Ovary (tissue), 7 donors: ENCODE measurements at regions not wholly inside any gene's neighbourhood (a gene's known extent, or its start where the extent isn't known, plus 50 kb on each side); places are given as distances from the start of the nearest gene placed in this dataset.

Source experiments
- DNase-seq, 5 donors: peaks; one replicate each; pipeline ENCODE4 v3.0.0-alpha.2; 2019 to 2020
- H3K27ac ChIP-seq, 2 donors: fragments of 200-600 bp; one replicate each; pipeline versions ENCODE4 v1.5.1 to v1.8.0; 2019 to 2022
- H3K27me3 ChIP-seq: fragments of 200-600 bp; one replicate; pipeline ENCODE4 v1.8.0; 2022
- H3K36me3 ChIP-seq: fragments of 200-600 bp; sonication (generic); one replicate; pipeline ENCODE4 v1.5.1; 2019
- H3K4me1 ChIP-seq: one replicate; pipeline ENCODE4 v1.8.1; 2013; ENCODE audit warnings: mild to moderate bottlenecking, moderate library complexity; ENCODE audit not compliant: insufficient read depth
- H3K4me3 ChIP-seq: fragments of 200-600 bp; sonication (generic); one replicate; pipeline ENCODE4 v1.5.1; 2017
- H3K9me3 ChIP-seq, 2 donors: fragments of 200-600 bp in 1 of 2; sonication (generic) in 1 of 2; one replicate each; pipeline versions ENCODE4 v1.5.1 to v1.8.1; 2013 to 2019; ENCODE audit warnings: mild to moderate bottlenecking in 1 of 2, moderate library complexity in 1 of 2
- CTCF ChIP-seq, 3 donors: fragments of 450-650 bp in 2 of 3; fragments of 200-600 bp in 1 of 3; IDR thresholded peaks; one replicate each; pipeline versions ENCODE4 v1.5.1 to v1.8.0; 2016 to 2022; ENCODE audit warnings: antibody characterized with exemption in 3 of 3, mild to moderate bottlenecking in 1 of 3
- EP300 ChIP-seq: sonication (generic); formaldehyde crosslinking; IDR thresholded peaks from one replicate; pipeline ENCODE4 v1.6.1; 2017; ENCODE audit warnings: antibody characterized with exemption
- POLR2A ChIP-seq: fragments of 450-650 bp; IDR thresholded peaks from one replicate; pipeline ENCODE4 v1.6.1; 2017; ENCODE audit warnings: antibody characterized with exemption, mild to moderate bottlenecking, moderate library complexity
- WGBS, 3 donors: extraction: QIAGEN DNeasy Blood & Tissue Kit in 1 of 3; methylation state at CpG; one replicate each; pipeline versions ENCODE4 v1.1.5 to v1.1.7; 2013 to 2017; 5-methylcytosine and 5-hydroxymethylcytosine counted together
- intact Hi-C, 4 donors: fragments of 100-400 bp; cut with DNase I; formaldehyde crosslinking; loops; one replicate each; pipeline versions ENCODE4 v1.11.0 to v1.15.1; 2022 to 2023
- donor health status: DM: no; HTN: no; CAD: no; lungs with moderate emphysema.
- donor health status: DM: no; HTN: no; CAD: no.
- donor health status: Bipolar disorder and iron deficiency.
- donor health status: DM: no; HTN: no; CAD: no.
- donor health status: DM: yes; HTN: yes; CAD: no.

- H3K27ac ChIP-seq: no peak overlapping the region
- H3K27me3 ChIP-seq: no peaks in the 10 kb centered on the region
- intact Hi-C loops: no loop called here
These were observed 137.6 kb downstream of the RBFOX3 start for GRCh38 chr17:79473111-79473875.

GRCh38 chr17:79470754-79471153 lies 140.1 kb downstream of the RBFOX3 start:
- WGBS, 3 donors: 58 to 62% (median 58%) methylated on average over 4 of the region's 4 CpGs
- intact Hi-C loops: no loop called here

More at GRCh38 chr17:79473111-79473875, 137.6 kb downstream of the RBFOX3 start:
- DNase-seq: peak in 2 of 5 donors; percentile 40 to 52
- no peaks in the 10 kb centered on the region for H3K9me3 ChIP-seq
- H3K36me3 ChIP-seq: no peaks in the 10 kb centered on the region
- H3K4me1 ChIP-seq: peaks cover 2% of the 10 kb centered on the region
- H3K4me3 ChIP-seq: no peak overlapping the region
- TF ChIP-seq EP300 (no peak), CTCF (IDR thresholded peaks at IDR 0.05) (no peak), POLR2A (no peak)
- WGBS, 3 donors: 18 to 33% (median 19%) methylated on average over 14 of the region's 14 CpGs

GRCh38 chr17:79469646-79470045 lies 141.2 kb downstream of the RBFOX3 start:
- Histone ChIP-seq H3K4me1 (peaks cover 6% of the 10 kb centered on the region), H3K27ac (no peak overlapping the region), H3K9me3 (no peaks in the 10 kb centered on the region), H3K27me3 (no peaks in the 10 kb centered on the region), H3K36me3 (no peaks in the 10 kb centered on the region), H3K4me3 (no peak overlapping the region)
- no peak for TF ChIP-seq POLR2A
- TF ChIP-seq CTCF (IDR thresholded peaks at IDR 0.05): no peak
- no peak for TF ChIP-seq EP300
- intact Hi-C loops: no loop called here
- 84 to 86% (median 86%) methylated on average over 13 of the region's 13 CpGs for WGBS, 3 donors
- DNase-seq: no peak

More at GRCh38 chr17:79470754-79471153, 140.1 kb downstream of the RBFOX3 start:
- H3K36me3 ChIP-seq: no peaks in the 10 kb centered on the region
- H3K4me3 ChIP-seq: no peak overlapping the region
- no peaks in the 10 kb centered on the region for H3K27me3 ChIP-seq
- H3K9me3 ChIP-seq: no peaks in the 10 kb centered on the region
- no peak for TF ChIP-seq EP300
- no peak for TF ChIP-seq CTCF (IDR thresholded peaks at IDR 0.05)
- no peak for TF ChIP-seq POLR2A
- no peak overlapping the region for H3K27ac ChIP-seq
- peaks cover 2% of the 10 kb centered on the region for H3K4me1 ChIP-seq
- DNase-seq: no peak

- Histone ChIP-seq H3K9me3 (no peaks in the 10 kb centered on the region), H3K27ac (no peak overlapping the region), H3K36me3 (no peaks in the 10 kb centered on the region), H3K27me3 (no peaks in the 10 kb centered on the region), H3K4me1 (peaks cover 4% of the 10 kb centered on the region), H3K4me3 (no peak overlapping the region)
- WGBS, 3 donors: 91 to 92% (median 91%) methylated on average over 5 of the region's 5 CpGs
- TF ChIP-seq EP300: no peak
- no peak for TF ChIP-seq CTCF (IDR thresholded peaks at IDR 0.05)
- no peak for TF ChIP-seq POLR2A
- intact Hi-C loops: no loop called here
- no peak for DNase-seq
These were observed 142.5 kb downstream of the RBFOX3 start for GRCh38 chr17:79468183-79468944.
